SU-DHL-6 (cell line): ENCODE measurements at regions not wholly inside any gene's neighbourhood (a gene's known extent, or its start where the extent isn't known, plus 50 kb on each side); places are given as distances from the start of the nearest gene placed in this dataset.

ENCODE experiments used
- EZH2phosphoT487 ChIP-seq: fragments of 200-600 bp; sonication (generic), shearing (Covaris generic); conservative IDR thresholded peaks from 2 replicates; pipeline ENCODE4 v1.6.1; 2018; ENCODE audit warnings: mild to moderate bottlenecking, antibody characterized with exemption, low read length, moderate library complexity, mixed read lengths
- TF ChIP-seq, protein P1 (sequence below): fragments of 200-600 bp; sonication (generic); IDR thresholded peaks from one replicate; pipeline ENCODE4 v1.5.1; 2017; ENCODE audit warnings: antibody characterized with exemption, mild to moderate bottlenecking, low read length, moderate library complexity; ENCODE audit not compliant: insufficient read depth, poor library complexity, severe bottlenecking

DNA sequence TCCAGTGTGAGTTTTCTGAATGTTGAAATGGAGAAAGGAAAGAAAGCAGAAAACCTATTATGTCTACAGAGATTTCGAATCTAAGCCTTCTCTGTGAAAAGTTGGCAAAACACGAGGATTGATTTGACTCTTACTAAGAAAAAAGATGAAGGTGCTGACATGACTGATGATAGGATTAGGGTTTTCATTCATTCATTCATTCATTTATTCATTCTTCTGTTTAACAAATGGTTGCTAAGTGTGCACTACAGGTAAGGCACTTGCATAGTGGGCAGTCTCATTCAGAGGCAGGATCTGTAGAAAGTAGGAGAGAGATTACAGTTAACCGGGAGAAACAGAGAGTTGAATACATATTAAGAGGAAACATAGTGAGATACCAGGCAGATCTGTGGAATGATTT lies 137.1 kb downstream of the ZNF365 start:
- TF ChIP-seq EZH2phosphoT487 = no peak
- TF ChIP-seq, protein P1, sequence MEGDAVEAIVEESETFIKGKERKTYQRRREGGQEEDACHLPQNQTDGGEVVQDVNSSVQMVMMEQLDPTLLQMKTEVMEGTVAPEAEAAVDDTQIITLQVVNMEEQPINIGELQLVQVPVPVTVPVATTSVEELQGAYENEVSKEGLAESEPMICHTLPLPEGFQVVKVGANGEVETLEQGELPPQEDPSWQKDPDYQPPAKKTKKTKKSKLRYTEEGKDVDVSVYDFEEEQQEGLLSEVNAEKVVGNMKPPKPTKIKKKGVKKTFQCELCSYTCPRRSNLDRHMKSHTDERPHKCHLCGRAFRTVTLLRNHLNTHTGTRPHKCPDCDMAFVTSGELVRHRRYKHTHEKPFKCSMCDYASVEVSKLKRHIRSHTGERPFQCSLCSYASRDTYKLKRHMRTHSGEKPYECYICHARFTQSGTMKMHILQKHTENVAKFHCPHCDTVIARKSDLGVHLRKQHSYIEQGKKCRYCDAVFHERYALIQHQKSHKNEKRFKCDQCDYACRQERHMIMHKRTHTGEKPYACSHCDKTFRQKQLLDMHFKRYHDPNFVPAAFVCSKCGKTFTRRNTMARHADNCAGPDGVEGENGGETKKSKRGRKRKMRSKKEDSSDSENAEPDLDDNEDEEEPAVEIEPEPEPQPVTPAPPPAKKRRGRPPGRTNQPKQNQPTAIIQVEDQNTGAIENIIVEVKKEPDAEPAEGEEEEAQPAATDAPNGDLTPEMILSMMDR = no peak
